LNCaP clone FGC (cell line): ENCODE measurements at regions not wholly inside any gene's neighbourhood (a gene's known extent, or its start where the extent isn't known, plus 50 kb on each side); places are given as distances from the start of the nearest gene placed in this dataset.

Source experiments
- DNase-seq: peaks from one replicate; pipeline ENCODE4 v3.0.0-alpha.2; 2011; ENCODE audit warnings: low read depth
- H3K4me3 ChIP-seq: 2 replicates; pipeline ENCODE4 v1.5.1; 2011; ENCODE audit warnings: mild to moderate bottlenecking, low read depth, low read length, control low read depth
- TF ChIP-seq, protein P1 (sequence below): IDR thresholded peaks from 2 replicates; pipeline ENCODE4 v1.5.1; 2012; ENCODE audit warnings: mild to moderate bottlenecking; ENCODE audit not compliant: control insufficient read depth, insufficient read depth; ENCODE audit errors: extremely low read depth

DNA sequence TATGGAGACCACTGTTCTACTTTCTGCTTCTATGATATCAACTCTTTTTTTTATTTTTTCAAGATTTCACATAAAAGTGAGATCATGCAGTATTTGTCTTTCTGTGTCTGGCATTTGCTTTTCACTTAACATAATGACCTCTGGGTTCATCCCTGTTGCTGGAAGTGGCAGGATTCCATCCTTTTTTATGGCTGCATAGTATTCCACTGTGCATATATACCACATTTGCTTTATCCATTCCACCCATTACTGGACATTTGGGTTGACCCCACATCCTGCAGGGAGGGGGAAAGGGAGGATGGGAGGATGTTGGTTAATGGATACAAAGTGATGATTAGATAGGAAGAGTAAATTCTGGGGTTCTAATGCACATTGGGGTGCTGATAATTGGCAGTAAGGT is 80.3 kb upstream of the NPTX2 start:
- TF ChIP-seq, protein P1, sequence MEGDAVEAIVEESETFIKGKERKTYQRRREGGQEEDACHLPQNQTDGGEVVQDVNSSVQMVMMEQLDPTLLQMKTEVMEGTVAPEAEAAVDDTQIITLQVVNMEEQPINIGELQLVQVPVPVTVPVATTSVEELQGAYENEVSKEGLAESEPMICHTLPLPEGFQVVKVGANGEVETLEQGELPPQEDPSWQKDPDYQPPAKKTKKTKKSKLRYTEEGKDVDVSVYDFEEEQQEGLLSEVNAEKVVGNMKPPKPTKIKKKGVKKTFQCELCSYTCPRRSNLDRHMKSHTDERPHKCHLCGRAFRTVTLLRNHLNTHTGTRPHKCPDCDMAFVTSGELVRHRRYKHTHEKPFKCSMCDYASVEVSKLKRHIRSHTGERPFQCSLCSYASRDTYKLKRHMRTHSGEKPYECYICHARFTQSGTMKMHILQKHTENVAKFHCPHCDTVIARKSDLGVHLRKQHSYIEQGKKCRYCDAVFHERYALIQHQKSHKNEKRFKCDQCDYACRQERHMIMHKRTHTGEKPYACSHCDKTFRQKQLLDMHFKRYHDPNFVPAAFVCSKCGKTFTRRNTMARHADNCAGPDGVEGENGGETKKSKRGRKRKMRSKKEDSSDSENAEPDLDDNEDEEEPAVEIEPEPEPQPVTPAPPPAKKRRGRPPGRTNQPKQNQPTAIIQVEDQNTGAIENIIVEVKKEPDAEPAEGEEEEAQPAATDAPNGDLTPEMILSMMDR = no peak
- no peak for DNase-seq
- H3K4me3 ChIP-seq = no peak overlapping the region

DNA sequence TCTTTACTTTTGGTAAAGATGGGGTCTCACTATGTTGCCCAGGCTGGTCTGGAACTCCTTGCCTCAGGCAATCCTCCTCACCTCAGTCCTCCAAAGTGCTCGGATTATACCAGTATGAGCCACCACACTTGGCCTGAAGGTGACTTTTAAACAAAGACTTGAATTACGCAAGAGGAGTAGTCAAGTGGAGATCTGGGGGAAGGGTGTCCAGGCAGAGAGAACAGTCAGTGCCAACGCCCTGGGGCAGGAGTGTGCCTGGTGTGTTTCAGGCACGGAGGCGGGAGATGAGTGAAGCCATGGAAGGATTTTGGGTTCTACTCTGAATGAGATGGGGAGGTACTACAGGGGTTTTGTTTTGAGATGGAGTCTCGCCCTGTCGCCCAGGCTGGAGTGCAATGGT is 82.6 kb upstream of the NPTX2 start:
- no peak overlapping the region for H3K4me3 ChIP-seq
- TF ChIP-seq, protein P1 = no peak
- no peak for DNase-seq

DNA sequence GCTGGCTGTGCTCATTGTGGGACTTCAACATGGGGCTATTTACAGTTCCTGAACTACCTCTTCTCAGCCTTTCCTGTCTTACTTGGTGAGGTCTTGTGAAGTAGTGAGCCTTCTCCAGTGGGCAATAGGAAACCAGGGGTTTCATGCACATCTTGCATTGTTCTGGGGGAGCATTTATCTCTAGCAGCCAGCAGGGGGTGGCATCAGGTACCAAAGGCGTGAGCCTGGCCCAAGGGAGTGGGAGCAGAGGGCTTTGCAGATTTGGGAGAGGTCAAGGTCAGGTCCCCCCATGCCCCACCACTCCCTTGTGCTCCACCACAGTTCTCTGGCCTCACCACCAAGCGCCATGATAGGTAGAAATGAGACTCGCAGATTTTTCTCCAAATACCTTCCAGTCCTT is 85.4 kb upstream of the NPTX2 start:
- no peak for DNase-seq
- TF ChIP-seq, protein P1 = no peak
- H3K4me3 ChIP-seq = no peak overlapping the region

DNA sequence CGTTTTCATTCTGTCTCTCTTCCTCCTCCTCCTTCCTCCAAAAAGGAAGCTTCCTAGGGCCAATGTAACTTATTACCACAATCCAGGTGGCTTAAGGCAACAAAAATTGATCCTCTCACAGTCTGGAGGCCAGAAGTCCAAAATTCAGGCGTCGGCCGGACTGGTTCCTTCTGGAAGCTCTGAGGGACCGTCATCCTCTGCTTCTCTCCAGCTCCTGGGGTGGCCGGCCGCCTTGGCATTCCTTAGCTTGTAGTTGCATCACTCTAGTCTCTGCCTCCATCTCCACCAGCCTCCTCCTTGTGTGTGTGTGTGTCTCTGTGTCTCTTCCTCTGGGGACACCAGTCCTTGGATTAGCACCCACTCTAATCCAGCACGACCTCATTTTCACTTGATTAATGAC is 89.0 kb upstream of the NPTX2 start:
- TF ChIP-seq, protein P1 = no peak
- H3K4me3 ChIP-seq = no peak overlapping the region
- DNase-seq = no peak

DNA sequence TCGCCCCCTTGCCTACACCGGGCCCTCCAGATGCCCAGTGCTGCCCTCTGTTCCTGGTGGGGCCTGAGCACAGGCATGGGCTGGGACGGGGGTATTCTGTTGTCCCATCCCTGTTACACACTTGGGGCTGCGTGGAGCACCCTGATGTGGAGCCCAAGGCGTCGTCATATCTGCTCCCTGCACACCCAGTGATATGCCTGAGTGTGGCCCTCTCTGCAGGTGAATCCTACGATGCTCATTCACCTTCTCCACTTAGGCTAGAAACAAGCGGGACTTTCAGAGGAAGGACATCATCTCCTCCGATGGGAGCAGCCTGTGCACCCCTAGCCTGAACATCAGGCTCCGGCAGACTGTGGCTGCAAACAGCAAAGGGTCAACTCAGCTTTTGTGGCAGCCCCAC is 91.0 kb upstream of the NPTX2 start:
- TF ChIP-seq, protein P1 = no peak
- no peak overlapping the region for H3K4me3 ChIP-seq
- DNase-seq = no peak

DNA sequence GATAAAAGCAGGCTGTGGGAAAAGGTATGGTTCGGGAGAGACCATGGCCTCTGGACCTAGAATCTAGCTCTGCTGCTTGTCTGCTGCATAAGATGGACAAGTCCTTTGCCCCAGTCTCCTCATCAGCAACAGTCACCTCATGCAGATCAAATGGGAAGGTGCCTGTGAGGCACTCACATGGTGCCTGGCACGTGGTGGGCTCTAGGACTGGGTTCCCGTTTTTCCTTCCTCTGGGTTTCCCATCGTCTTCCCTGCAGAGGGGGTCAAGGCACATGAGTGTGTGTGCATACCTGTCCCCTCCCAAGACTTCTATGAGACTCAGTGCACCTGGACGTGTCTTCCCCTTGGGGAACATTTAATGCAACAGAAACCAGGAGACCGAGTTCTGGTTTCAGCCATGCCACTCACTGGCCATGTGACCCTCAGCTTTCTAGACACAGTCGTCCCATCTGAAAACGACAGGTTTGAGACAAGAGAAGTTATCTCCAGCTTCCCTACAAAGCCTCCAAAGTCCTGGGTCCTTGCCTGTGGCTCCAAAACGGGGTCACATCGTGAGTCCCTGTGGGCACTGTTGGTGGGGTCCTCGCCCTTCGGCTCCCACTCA is 95.9 kb upstream of the NPTX2 start:
- DNase-seq = no peak
- TF ChIP-seq, protein P1 = no peak
- H3K4me3 ChIP-seq = no peak overlapping the region

DNA sequence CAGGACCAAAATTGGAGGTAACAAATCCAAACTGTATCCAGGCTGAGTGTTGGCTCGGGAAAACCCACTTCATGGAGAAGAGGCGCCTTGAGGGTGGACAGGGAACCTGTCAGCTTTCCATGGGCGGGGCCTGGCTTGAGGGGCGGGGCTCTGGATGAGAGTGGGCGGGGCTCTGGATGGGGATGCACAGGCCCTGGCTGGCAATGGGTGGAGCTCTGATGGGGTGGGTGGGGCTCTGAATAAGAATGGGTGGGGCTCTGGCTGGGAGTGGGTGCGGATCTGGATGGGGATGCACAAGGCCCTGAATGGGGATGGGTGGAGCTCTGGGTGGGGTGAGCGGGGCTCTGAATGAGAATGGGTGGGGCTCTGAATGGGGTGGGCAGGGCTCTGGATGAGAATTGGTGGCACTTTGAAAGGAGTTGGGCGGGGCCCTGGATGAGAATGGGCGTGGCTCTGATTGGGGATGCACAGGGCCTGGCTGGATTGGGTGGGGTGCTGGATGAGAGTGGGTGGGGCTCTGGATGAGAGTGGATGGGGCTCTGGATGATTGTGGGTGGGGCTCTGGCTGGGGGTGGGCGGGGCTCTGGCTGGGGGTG is 96.6 kb upstream of the NPTX2 start:
- no peak for DNase-seq
- no peak overlapping the region for H3K4me3 ChIP-seq
- TF ChIP-seq, protein P1 = no peak
